Lower leg skin (tissue), 3 donors: ENCODE measurements at regions not wholly inside any gene's neighbourhood (a gene's known extent, or its start where the extent isn't known, plus 50 kb on each side); places are given as distances from the start of the nearest gene placed in this dataset.

ENCODE experiments used
- CTCF ChIP-seq, 3 donors: fragments of 450-650 bp; IDR thresholded peaks; one replicate each; pipeline ENCODE4 v1.5.1; 2016; ENCODE audit warnings: antibody characterized with exemption in 3 of 3, mild to moderate bottlenecking in 3 of 3, moderate library complexity in 2 of 3
- POLR2A ChIP-seq, 2 donors: fragments of 450-650 bp; IDR thresholded peaks; one replicate each; pipeline ENCODE4 v1.6.1; 2016 to 2017; ENCODE audit warnings: antibody characterized with exemption in 2 of 2, mild to moderate bottlenecking in 1 of 2, moderate library complexity in 1 of 2

GRCh38 chr20:55010761-55011160, 535.4 kb downstream of the DOK5 start:
- TF ChIP-seq CTCF (IDR thresholded peaks at IDR 0.05) (no peak), POLR2A (IDR thresholded peaks at IDR 0.05) (no peak)
